ENCODE measurements at regions not wholly inside any gene's neighbourhood (a gene's known extent, or its start where the extent isn't known, plus 50 kb on each side); places are given as distances from the start of the nearest gene placed in this dataset.

DNA sequence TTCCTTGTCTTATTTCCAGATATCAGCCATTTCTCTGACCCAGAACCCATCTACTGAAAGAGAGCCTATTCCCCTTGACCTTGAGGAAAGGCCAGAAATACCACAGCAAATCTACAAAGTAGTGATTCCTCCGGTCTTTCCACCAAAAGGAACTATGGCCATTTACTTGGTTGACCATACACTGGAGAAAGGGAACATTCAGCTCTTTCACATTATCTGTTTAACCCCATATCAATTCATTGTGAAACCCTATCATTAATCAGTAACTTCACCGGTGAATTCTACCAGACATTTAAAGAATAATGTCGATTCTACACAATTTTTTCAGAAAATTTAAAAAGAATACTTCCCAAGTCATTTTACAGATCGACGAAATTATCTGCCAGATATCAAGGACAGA, 265.7 kb upstream of the CLEC14A start:
- DNase-seq (ENCODE audit: low read depth) = no peak
- no peak overlapping the region for H3K4me3 ChIP-seq (ENCODE audit: low read depth, low read length)
- TF ChIP-seq, protein P1, sequence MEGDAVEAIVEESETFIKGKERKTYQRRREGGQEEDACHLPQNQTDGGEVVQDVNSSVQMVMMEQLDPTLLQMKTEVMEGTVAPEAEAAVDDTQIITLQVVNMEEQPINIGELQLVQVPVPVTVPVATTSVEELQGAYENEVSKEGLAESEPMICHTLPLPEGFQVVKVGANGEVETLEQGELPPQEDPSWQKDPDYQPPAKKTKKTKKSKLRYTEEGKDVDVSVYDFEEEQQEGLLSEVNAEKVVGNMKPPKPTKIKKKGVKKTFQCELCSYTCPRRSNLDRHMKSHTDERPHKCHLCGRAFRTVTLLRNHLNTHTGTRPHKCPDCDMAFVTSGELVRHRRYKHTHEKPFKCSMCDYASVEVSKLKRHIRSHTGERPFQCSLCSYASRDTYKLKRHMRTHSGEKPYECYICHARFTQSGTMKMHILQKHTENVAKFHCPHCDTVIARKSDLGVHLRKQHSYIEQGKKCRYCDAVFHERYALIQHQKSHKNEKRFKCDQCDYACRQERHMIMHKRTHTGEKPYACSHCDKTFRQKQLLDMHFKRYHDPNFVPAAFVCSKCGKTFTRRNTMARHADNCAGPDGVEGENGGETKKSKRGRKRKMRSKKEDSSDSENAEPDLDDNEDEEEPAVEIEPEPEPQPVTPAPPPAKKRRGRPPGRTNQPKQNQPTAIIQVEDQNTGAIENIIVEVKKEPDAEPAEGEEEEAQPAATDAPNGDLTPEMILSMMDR (conservative IDR thresholded peaks at IDR 0.05; ENCODE audit: low read depth, low read length) = no peak

DNA sequence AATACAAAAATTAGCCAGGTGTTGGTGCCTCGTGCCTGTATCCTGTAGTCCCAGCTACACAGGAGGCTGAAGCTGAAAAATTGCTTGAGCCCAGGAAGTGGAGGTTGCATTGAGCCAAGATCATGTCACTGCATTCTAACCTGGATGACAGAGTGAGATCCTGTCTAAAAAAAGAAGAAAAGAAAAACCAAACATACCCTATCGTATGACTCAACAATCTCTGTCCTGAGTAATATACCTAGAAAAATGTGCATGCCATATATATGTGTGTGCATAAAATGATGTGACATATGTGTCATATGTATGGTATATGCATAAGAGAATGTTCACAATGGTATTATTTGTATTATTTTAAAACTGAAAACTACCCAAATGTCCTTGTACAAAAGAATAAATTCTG, 261.5 kb upstream of the CLEC14A start:
- DNase-seq (ENCODE audit: low read depth) = no peak
- TF ChIP-seq, protein P1 (conservative IDR thresholded peaks at IDR 0.05; ENCODE audit: low read depth, low read length) = no peak

DNA sequence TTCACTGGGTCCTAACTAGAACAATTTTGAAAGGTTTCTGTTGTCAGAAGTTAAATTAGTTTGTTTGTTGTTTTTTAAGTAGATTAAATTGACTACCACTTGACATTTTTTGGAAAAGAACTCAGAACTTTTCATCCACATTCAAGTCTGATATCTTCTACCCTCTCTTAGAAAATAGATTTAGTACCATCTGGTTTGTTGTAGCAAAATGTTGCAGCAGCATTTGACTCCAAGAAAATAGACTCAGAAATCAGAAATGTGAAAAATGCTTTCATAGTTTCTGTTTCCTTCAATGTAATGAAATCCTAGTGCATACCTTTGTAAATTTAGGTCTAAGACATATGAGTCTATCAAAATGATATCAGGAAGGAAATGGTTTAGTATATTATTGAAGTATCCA, 256.3 kb upstream of the CLEC14A start:
- TF ChIP-seq, protein P1 (conservative IDR thresholded peaks at IDR 0.05; ENCODE audit: low read depth, low read length) = no peak
- H3K4me3 ChIP-seq (ENCODE audit: low read depth, low read length) = no peak overlapping the region
- no peak for DNase-seq (ENCODE audit: low read depth)

More for the DNA sequence above, 261.5 kb upstream of the CLEC14A start:
- no peak overlapping the region for H3K4me3 ChIP-seq (ENCODE audit: low read depth, low read length)

DNA sequence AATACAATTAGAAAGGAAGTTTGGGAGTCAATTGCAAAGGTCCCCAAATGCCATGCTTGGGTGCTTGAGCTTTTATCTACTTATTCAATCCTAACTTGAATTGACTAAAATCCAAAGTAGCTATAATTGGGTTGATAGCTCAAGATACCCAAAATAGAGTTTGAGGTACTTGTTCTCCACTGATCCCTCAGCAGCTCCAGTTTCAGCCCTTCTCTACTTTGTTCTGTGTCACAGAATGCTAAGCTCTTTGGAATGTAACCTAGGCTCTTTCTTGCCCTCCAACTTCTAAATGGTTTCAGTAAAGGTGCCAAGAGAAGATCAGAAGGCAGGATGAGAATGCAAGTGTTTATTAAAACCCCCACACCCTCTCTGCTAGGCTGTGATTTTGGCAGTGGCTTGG, 251.4 kb upstream of the CLEC14A start:
- DNase-seq (ENCODE audit: low read depth) = no peak
- no peak overlapping the region for H3K4me3 ChIP-seq (ENCODE audit: low read depth, low read length)

DNA sequence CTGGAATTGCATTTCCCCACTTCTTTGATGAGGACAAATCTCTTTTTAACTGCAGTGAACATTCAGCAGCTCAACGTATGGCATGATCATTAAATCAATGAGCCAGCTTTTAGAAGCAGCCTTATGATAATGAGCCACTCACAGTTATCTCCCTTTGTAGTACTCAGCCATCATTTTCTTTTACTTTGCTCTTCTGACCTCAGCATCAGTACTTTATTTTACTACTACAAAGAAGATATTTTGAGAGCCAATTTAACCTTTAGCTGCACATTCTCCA, 250.0 kb upstream of the CLEC14A start:
- DNase-seq (ENCODE audit: low read depth) = no peak
- TF ChIP-seq, protein P1 (conservative IDR thresholded peaks at IDR 0.05; ENCODE audit: low read depth, low read length) = no peak
- no peak overlapping the region for H3K4me3 ChIP-seq (ENCODE audit: low read depth, low read length)

More for the DNA sequence above, 251.4 kb upstream of the CLEC14A start:
- TF ChIP-seq, protein P1 (conservative IDR thresholded peaks at IDR 0.05; ENCODE audit: low read depth, low read length) = no peak

DNA sequence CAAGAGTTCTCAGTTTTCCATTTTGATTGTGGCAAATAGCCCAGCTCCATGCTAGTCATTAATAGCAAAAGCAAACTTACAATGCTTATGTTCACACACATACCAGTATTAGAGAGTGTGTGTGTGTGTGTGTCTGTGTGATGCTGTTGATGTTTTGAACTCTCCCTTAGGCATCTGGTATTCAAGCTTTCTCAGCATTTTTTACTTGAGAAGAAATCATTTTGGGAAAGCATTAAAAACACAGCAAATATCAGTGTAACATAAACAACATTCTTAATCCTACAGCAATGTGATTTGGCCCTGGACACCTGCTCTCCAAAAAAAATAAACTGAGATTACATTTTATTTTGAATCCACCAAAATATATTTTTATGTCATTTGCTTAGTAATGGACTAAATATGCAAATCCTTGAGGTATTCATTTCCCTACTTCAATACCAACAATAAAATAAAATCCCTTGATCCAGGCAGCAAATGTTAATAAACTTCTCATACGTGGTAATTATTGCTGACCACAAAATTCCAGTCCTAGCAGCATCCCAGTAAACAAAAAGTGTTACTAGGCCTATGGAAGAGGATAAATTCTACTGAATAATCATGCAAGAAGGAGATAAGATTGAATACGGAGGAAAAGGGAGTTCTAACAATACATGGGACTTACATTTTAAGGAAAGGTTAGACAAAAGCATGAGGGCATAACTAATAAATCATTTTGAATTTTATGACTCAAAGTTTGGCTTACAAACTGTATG, 249.5 kb upstream of the CLEC14A start:
- no peak overlapping the region for H3K4me3 ChIP-seq (ENCODE audit: low read depth, low read length)
- no peak for DNase-seq (ENCODE audit: low read depth)
- TF ChIP-seq, protein P1 (conservative IDR thresholded peaks at IDR 0.05; ENCODE audit: low read depth, low read length) = no peak

DNA sequence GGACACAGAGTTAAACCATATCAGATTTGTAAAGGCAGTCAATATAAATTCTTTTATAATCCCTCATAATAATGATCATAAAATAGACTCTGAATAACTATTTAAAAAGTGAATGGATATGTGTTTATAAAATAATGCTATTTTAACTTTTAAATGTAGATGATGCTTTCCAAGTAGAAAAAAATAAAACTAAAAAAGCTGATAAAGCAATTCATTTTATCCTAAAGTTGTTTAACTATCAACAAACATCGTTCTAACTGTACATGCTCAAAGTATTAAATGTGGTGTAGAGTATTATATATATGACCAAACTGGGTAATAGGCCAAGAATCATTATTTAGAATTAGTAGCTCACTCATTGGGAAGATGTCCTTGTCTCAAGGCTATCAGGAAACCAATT, 248.3 kb upstream of the CLEC14A start:
- H3K4me3 ChIP-seq (ENCODE audit: low read depth, low read length) = no peak overlapping the region
- DNase-seq (ENCODE audit: low read depth) = no peak
- TF ChIP-seq, protein P1 (conservative IDR thresholded peaks at IDR 0.05; ENCODE audit: low read depth, low read length) = no peak

Measured in epithelial cell of proximal tubule (primary cell).